ENCODE measurements at regions not wholly inside any gene's neighbourhood (a gene's known extent, or its start where the extent isn't known, plus 50 kb on each side); places are given as distances from the start of the nearest gene placed in this dataset.

DNA sequence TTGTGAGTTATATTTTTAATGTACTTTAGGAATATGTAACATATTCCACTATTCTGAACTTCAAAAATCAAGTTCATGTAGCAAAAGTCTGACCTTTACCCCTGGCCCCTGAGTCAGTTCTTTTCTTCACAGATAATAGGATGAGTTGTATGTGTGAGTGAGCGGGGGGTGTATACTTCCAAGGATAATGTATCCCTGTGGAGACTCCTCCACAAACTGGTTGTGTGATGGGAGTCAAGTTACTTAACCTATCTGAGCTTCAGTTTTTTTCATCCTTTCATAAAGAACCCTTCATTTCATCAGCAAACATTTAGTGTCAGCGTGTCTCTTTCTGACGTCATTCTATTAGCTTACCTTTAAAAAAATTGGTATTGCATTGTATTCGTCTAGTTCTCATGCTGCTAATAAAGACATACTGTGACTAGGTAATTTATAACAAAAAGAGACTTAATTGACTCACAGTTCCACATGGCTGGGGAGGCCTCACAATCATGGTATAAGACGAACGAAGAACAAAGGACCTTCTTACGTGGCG is 288.1 kb upstream of the GPC6 start:
- Histone ChIP-seq H3K4me1 (ENCODE audit: control insufficient read depth, insufficient read depth, low read length) (no peaks in the 10 kb centered on the region), H3K27me3 (ENCODE audit: control insufficient read depth, insufficient read depth, low read length) (no peaks in the 10 kb centered on the region), H3K36me3 (ENCODE audit: control insufficient read depth, insufficient read depth, low read length) (no peaks in the 10 kb centered on the region), H3K27ac (ENCODE audit: low read length) (no peak overlapping the region), H3K9me3 (ENCODE audit: control insufficient read depth, low read depth, low read length) (no peaks in the 10 kb centered on the region), H3K4me3 (ENCODE audit: low read length) (no peak overlapping the region)
- 50% methylated on average over 1 of the region's 8 CpGs for WGBS (ENCODE audit: insufficient coverage, low lambda C conversion rate)
- no peak for DNase-seq

- H3K4me3 ChIP-seq (ENCODE audit: low read length), result no peak overlapping the region
- no peaks in the 10 kb centered on the region for H3K9me3 ChIP-seq (ENCODE audit: control insufficient read depth, low read depth, low read length)
- H3K27ac ChIP-seq (ENCODE audit: low read length), result no peak overlapping the region
- no peaks in the 10 kb centered on the region for H3K4me1 ChIP-seq (ENCODE audit: control insufficient read depth, insufficient read depth, low read length)
- H3K36me3 ChIP-seq (ENCODE audit: control insufficient read depth, insufficient read depth, low read length), result no peaks in the 10 kb centered on the region
- no peaks in the 10 kb centered on the region for H3K27me3 ChIP-seq (ENCODE audit: control insufficient read depth, insufficient read depth, low read length)
- DNase-seq, result no peak
These were observed 285.4 kb upstream of the GPC6 start for GRCh38 chr13:92941167-92941566.

DNA sequence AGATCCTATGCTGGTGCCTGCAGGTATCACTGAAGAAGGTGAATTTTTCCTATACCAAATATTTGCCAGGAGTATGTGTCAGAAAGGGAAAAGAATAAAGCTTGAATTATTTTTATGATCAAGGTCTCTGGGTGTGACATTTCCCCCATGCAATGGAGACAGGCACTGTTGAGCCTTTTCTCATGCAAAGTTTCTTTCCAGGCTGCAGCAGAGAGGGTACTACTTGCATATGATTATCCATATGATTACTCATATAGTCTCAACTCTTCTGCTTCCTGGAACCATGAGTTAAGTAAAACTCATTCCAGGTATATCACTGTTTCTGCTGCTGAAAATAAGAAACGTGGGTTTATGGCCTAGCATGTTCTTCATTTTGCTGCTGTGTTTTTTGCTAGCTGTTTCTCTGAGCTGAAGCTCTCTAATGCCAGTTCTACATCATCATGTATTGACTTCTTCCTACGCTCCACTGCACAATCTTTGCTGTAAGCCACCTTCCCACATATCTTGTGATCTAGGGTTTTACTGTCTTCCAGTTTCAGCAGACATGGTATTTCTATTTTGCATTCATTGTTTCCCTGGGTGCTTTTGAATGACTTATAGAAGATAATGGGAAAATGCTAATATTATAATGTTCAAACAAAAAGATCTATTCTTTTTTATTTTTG is 278.7 kb upstream of the GPC6 start:
- H3K9me3 ChIP-seq (ENCODE audit: control insufficient read depth, low read depth, low read length), result no peaks in the 10 kb centered on the region
- 100% methylated on average over 1 of the region's 2 CpGs for WGBS (ENCODE audit: insufficient coverage, low lambda C conversion rate)

DNA sequence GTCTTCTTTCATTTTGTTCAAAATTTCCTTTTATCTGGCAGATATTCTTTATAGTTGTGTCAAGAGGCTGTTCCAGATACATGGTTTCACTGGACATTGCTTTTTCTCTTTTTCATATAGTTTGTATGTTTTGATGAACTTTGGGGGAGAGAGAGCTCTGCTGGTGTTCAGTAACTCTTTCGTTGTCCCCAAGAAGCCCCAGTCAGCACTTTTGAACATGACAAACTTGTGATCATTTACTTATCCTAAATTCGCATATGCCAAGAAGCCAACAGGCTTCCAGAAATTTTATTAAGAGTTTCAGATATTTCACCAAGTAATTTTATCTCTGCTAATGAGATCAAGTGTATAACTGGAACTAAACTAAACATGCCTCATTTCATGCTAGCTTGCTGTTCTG is 275.8 kb upstream of the GPC6 start:
- no peak for DNase-seq
- Histone ChIP-seq H3K4me1 (ENCODE audit: control insufficient read depth, insufficient read depth, low read length) (no peaks in the 10 kb centered on the region), H3K9me3 (ENCODE audit: control insufficient read depth, low read depth, low read length) (no peaks in the 10 kb centered on the region), H3K36me3 (ENCODE audit: control insufficient read depth, insufficient read depth, low read length) (no peaks in the 10 kb centered on the region), H3K27me3 (ENCODE audit: control insufficient read depth, insufficient read depth, low read length) (no peaks in the 10 kb centered on the region), H3K27ac (ENCODE audit: low read length) (no peak overlapping the region), H3K4me3 (ENCODE audit: low read length) (no peak overlapping the region)
- WGBS (ENCODE audit: insufficient coverage, low lambda C conversion rate), result 100% methylated on average over 1 of the region's 2 CpGs

More for the DNA sequence above, 278.7 kb upstream of the GPC6 start:
- DNase-seq, result no peak
- H3K27ac ChIP-seq (ENCODE audit: low read length), result no peak overlapping the region
- no peaks in the 10 kb centered on the region for H3K4me1 ChIP-seq (ENCODE audit: control insufficient read depth, insufficient read depth, low read length)
- H3K36me3 ChIP-seq (ENCODE audit: control insufficient read depth, insufficient read depth, low read length), result no peaks in the 10 kb centered on the region
- H3K27me3 ChIP-seq (ENCODE audit: control insufficient read depth, insufficient read depth, low read length), result no peaks in the 10 kb centered on the region
- H3K4me3 ChIP-seq (ENCODE audit: low read length), result no peak overlapping the region

DNA sequence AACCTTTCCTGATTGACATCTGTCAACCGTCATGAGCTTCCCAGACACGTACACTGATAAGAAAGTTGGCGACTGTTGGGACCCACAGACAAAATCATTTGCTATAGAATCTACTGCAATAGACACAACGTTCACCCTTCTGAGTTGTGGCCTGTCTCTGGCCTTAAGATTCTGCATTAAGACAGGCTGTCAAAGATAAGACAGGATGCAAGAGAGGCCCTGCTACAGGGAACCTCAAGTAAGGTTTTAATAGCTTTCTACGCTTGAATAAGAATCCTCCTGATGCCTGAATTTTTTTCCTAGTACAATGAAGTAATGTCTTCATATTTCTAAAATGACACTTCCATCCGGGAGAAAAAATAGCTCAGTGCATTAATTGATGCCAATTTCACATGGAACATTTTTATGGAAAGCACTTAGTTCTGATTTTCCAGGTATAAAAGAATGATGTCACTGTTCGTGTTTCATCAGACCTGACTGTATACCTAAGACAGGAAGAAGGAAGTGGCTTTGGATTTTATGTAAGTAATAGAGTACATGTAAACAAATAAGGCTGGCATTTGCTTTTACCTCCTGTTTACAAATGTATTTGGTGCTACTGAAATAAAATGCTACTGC is 275.2 kb upstream of the GPC6 start:
- H3K9me3 ChIP-seq (ENCODE audit: control insufficient read depth, low read depth, low read length), result no peaks in the 10 kb centered on the region
- no peak for DNase-seq
- H3K4me1 ChIP-seq (ENCODE audit: control insufficient read depth, insufficient read depth, low read length), result no peaks in the 10 kb centered on the region
- H3K4me3 ChIP-seq (ENCODE audit: low read length), result no peak overlapping the region
- H3K27me3 ChIP-seq (ENCODE audit: control insufficient read depth, insufficient read depth, low read length), result no peaks in the 10 kb centered on the region
- no peak overlapping the region for H3K27ac ChIP-seq (ENCODE audit: low read length)
- 73% methylated on average over 5 of the region's 7 CpGs for WGBS (ENCODE audit: insufficient coverage, low lambda C conversion rate)
- H3K36me3 ChIP-seq (ENCODE audit: control insufficient read depth, insufficient read depth, low read length), result no peaks in the 10 kb centered on the region

DNA sequence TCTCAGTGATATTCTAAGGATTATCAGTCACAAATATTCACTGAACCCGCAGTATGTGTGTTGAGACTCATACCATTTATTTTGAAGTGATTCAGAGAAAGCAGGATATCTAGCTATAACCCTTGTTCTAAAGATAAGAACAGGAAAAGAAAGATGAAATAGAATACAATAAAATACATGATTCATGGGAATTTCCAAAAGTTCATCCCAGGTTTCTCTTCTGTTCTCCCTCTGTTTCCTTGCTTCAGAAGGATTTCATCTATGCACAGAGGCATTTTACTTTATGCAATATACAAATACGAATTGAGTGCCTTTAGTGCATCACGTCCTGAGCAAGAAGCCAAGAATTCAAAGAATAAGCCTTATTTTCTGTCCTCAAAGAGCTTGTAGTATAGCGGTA is 274.4 kb upstream of the GPC6 start:
- DNase-seq, result no peak
- no peak overlapping the region for H3K27ac ChIP-seq (ENCODE audit: low read length)
- WGBS (ENCODE audit: insufficient coverage, low lambda C conversion rate), result 57% methylated on average over 3 of the region's 4 CpGs
- no peaks in the 10 kb centered on the region for H3K4me1 ChIP-seq (ENCODE audit: control insufficient read depth, insufficient read depth, low read length)
- H3K27me3 ChIP-seq (ENCODE audit: control insufficient read depth, insufficient read depth, low read length), result no peaks in the 10 kb centered on the region
- no peaks in the 10 kb centered on the region for H3K9me3 ChIP-seq (ENCODE audit: control insufficient read depth, low read depth, low read length)
- H3K36me3 ChIP-seq (ENCODE audit: control insufficient read depth, insufficient read depth, low read length), result no peaks in the 10 kb centered on the region
- no peak overlapping the region for H3K4me3 ChIP-seq (ENCODE audit: low read length)

DNA sequence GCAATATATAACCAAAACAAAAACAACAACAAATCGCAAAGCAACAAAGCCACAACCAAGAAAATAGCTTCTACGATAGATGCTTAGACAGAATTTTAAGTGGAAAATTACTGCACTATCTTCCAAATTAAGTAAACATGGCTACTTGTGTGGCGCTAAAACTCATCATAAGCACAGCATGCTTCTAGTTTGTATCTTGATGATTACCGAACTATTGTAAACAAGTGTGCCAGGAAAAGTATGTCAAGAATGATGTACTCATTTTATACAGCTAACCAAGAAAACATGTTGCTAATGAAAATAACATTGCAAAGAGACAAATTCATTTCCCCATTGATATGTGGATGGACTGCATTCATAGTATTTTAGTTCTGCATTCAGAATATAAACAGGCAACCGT is 271.9 kb upstream of the GPC6 start:
- Histone ChIP-seq H3K9me3 (ENCODE audit: control insufficient read depth, low read depth, low read length) (no peaks in the 10 kb centered on the region), H3K27me3 (ENCODE audit: control insufficient read depth, insufficient read depth, low read length) (no peaks in the 10 kb centered on the region), H3K36me3 (ENCODE audit: control insufficient read depth, insufficient read depth, low read length) (no peaks in the 10 kb centered on the region), H3K4me1 (ENCODE audit: control insufficient read depth, insufficient read depth, low read length) (no peaks in the 10 kb centered on the region), H3K4me3 (ENCODE audit: low read length) (no peak overlapping the region), H3K27ac (ENCODE audit: low read length) (no peak overlapping the region)
- 67% methylated on average over 2 of the region's 5 CpGs for WGBS (ENCODE audit: insufficient coverage, low lambda C conversion rate)
- no peak for DNase-seq

DNA sequence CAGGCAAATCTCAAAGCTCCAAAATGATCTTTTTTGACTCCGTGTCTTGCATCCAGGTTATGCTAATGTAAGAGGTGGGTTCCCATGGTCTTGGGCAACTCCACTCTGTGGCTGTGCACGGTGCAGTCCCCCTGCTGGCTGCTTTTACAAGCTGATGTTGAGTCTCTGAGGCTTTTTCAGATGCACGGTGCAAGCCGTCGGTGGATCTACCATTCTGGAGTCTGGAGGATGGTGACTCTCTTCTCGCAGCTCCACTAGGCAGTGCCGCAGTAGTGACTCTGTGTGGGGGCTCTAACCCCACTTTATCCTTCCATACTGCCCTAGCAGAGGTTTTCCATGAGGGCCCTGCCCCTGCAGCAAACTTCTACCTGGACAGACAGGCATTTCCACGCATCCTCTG is 266.8 kb upstream of the GPC6 start:
- no peaks in the 10 kb centered on the region for H3K4me1 ChIP-seq (ENCODE audit: control insufficient read depth, insufficient read depth, low read length)
- H3K4me3 ChIP-seq (ENCODE audit: low read length), result no peak overlapping the region
- no peaks in the 10 kb centered on the region for H3K27me3 ChIP-seq (ENCODE audit: control insufficient read depth, insufficient read depth, low read length)
- no peak for DNase-seq
- no peak overlapping the region for H3K27ac ChIP-seq (ENCODE audit: low read length)
- H3K9me3 ChIP-seq (ENCODE audit: control insufficient read depth, low read depth, low read length), result no peaks in the 10 kb centered on the region
- no peaks in the 10 kb centered on the region for H3K36me3 ChIP-seq (ENCODE audit: control insufficient read depth, insufficient read depth, low read length)
- WGBS (ENCODE audit: insufficient coverage, low lambda C conversion rate), result no CpG with 5 or more reads among the region's 8 CpGs

GRCh38 chr13:92963029-92963428 is 263.6 kb upstream of the GPC6 start:
- no peak for DNase-seq
- no peaks in the 10 kb centered on the region for H3K4me1 ChIP-seq (ENCODE audit: control insufficient read depth, insufficient read depth, low read length)
- H3K27me3 ChIP-seq (ENCODE audit: control insufficient read depth, insufficient read depth, low read length), result no peaks in the 10 kb centered on the region
- H3K9me3 ChIP-seq (ENCODE audit: control insufficient read depth, low read depth, low read length), result no peaks in the 10 kb centered on the region
- no peaks in the 10 kb centered on the region for H3K36me3 ChIP-seq (ENCODE audit: control insufficient read depth, insufficient read depth, low read length)
- H3K27ac ChIP-seq (ENCODE audit: low read length), result no peak overlapping the region
- no peak overlapping the region for H3K4me3 ChIP-seq (ENCODE audit: low read length)
- WGBS (ENCODE audit: insufficient coverage, low lambda C conversion rate), result 80% methylated on average over 1 of the region's 1 CpG

DNA sequence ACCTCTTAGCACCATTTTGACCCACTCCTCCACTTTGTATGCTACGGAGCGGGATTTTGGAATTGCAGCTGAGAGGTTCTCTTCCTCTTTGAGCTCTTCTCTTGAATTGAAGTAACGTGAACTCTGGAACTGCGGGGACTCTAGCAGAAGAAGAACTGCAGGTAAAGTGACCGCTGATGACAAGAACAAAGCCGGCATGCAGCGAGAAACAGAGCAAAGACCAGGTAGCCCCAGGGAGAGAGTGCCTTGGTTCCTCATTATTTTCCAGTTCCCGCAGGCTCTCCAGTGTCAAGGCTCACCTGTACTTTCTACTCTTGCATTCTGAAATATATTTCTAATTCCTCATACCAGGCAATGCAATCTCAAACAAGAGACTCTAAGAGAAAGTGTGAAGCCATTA is 260.3 kb upstream of the GPC6 start:
- Histone ChIP-seq H3K27ac (ENCODE audit: low read length) (no peak overlapping the region), H3K4me3 (ENCODE audit: low read length) (no peak overlapping the region), H3K27me3 (ENCODE audit: control insufficient read depth, insufficient read depth, low read length) (no peaks in the 10 kb centered on the region), H3K4me1 (ENCODE audit: control insufficient read depth, insufficient read depth, low read length) (no peaks in the 10 kb centered on the region), H3K36me3 (ENCODE audit: control insufficient read depth, insufficient read depth, low read length) (no peaks in the 10 kb centered on the region), H3K9me3 (ENCODE audit: control insufficient read depth, low read depth, low read length) (no peaks in the 10 kb centered on the region)
- WGBS (ENCODE audit: insufficient coverage, low lambda C conversion rate), result no CpG with 5 or more reads among the region's 8 CpGs
- DNase-seq, result no peak

DNA sequence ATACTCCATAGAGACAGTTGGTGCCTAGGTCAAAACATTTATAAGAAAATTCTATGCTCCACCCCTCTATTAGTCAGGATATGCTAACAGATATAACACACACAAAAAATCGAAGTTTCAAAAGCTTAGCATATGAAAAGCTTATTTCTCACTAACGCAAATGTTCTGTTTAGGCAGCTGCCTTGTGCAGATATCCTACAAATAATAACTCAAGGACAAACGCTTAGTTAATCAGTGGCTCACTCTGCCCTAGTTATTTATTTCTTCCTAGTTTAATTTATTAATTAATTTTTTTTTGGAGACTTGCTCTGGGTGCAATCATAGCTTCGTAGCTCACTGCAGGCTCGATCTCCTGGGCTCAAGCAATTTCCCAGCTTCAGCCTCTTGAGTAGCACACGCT is 259.7 kb upstream of the GPC6 start:
- H3K27ac ChIP-seq (ENCODE audit: low read length), result no peak overlapping the region
- H3K9me3 ChIP-seq (ENCODE audit: control insufficient read depth, low read depth, low read length), result no peaks in the 10 kb centered on the region
- WGBS (ENCODE audit: insufficient coverage, low lambda C conversion rate), result 56% methylated on average over 4 of the region's 6 CpGs
- DNase-seq, result no peak
- no peaks in the 10 kb centered on the region for H3K36me3 ChIP-seq (ENCODE audit: control insufficient read depth, insufficient read depth, low read length)
- no peaks in the 10 kb centered on the region for H3K27me3 ChIP-seq (ENCODE audit: control insufficient read depth, insufficient read depth, low read length)
- H3K4me1 ChIP-seq (ENCODE audit: control insufficient read depth, insufficient read depth, low read length), result no peaks in the 10 kb centered on the region
- H3K4me3 ChIP-seq (ENCODE audit: low read length), result no peak overlapping the region

Data from large intestine (tissue), 3 donors.